GM21390 (cell line): ENCODE measurements at regions not wholly inside any gene's neighbourhood (a gene's known extent, or its start where the extent isn't known, plus 50 kb on each side); places are given as distances from the start of the nearest gene placed in this dataset.
"Not testable (repeated sequence)": the region's sequence is repeated elsewhere in the genome, so short reads cannot be mapped to it uniquely, and the experiment has no call there.

Experiments used
- ATAC-seq: cut with Tn5 transposase; IDR thresholded peaks from one replicate; pipeline ENCODE4 v1.9.1; 2021; ENCODE audit not compliant: unreplicated experiment

- ATAC-seq, result not testable (repeated sequence)
These were observed 1265.9 kb upstream of the PCDH10 start for GRCh38 chr4:131883181-131883580.

- ATAC-seq, result not testable (repeated sequence)
These were observed 1223.4 kb upstream of the PCDH10 start for GRCh38 chr4:131925662-131926061.

- ATAC-seq, result not testable (repeated sequence)
These were observed 1181.4 kb upstream of the PCDH10 start for GRCh38 chr4:131967646-131968045.

GRCh38 chr4:131974730-131975129, 1174.4 kb upstream of the PCDH10 start:
- no peak for ATAC-seq

GRCh38 chr4:131975276-131976132, 1173.6 kb upstream of the PCDH10 start:
- ATAC-seq, result not testable (repeated sequence)

GRCh38 chr4:131976133-131977002, 1172.7 kb upstream of the PCDH10 start:
- not testable (repeated sequence) for ATAC-seq

GRCh38 chr4:131978120-131978519, 1171.0 kb upstream of the PCDH10 start:
- ATAC-seq, result no peak

- ATAC-seq, result no peak
These were observed 1159.5 kb upstream of the PCDH10 start for GRCh38 chr4:131989576-131989975.

GRCh38 chr4:132001542-132001941, 1147.6 kb upstream of the PCDH10 start:
- ATAC-seq, result no peak

GRCh38 chr4:132003593-132003992, 1145.5 kb upstream of the PCDH10 start:
- no peak for ATAC-seq

GRCh38 chr4:132015321-132015720, 1133.8 kb upstream of the PCDH10 start:
- ATAC-seq, result no peak

GRCh38 chr4:132016703-132017350, 1132.3 kb upstream of the PCDH10 start:
- no peak for ATAC-seq

GRCh38 chr4:132026166-132026565, 1122.9 kb upstream of the PCDH10 start:
- no peak for ATAC-seq

- ATAC-seq, result no peak
These were observed 1122.3 kb upstream of the PCDH10 start for GRCh38 chr4:132026816-132027215.

- ATAC-seq, result no peak
These were observed 1092.6 kb upstream of the PCDH10 start for GRCh38 chr4:132056496-132056895.

- ATAC-seq, result no peak
These were observed 1089.9 kb upstream of the PCDH10 start for GRCh38 chr4:132059227-132059626.

- no peak for ATAC-seq
These were observed 1086.4 kb upstream of the PCDH10 start for GRCh38 chr4:132062611-132063239.

- ATAC-seq, result no peak
These were observed 1085.3 kb upstream of the PCDH10 start for GRCh38 chr4:132063829-132064228.

- no peak for ATAC-seq
These were observed 1083.1 kb upstream of the PCDH10 start for GRCh38 chr4:132065940-132066495.

GRCh38 chr4:132071815-132072214, 1077.3 kb upstream of the PCDH10 start:
- ATAC-seq, result no peak

GRCh38 chr4:132076829-132077228, 1072.3 kb upstream of the PCDH10 start:
- ATAC-seq, result no peak
